ENCODE measurements at regions not wholly inside any gene's neighbourhood (a gene's known extent, or its start where the extent isn't known, plus 50 kb on each side); places are given as distances from the start of the nearest gene placed in this dataset.

- no peak for TF ChIP-seq CTCF (IDR thresholded peaks at IDR 0.05; ENCODE audit: low read length, missing control alignments)
- H3K4me3 ChIP-seq (replicated peaks; ENCODE audit: low read depth, low read length): no peak overlapping the region
- no peak for DNase-seq (ENCODE audit: low read depth)
Measured at GRCh38 chr1:39134768-39135333, 69.6 kb upstream of the MACF1 start.

- DNase-seq (ENCODE audit: low read depth): no peak
- peak; percentile 2 for TF ChIP-seq CTCF (IDR thresholded peaks at IDR 0.05; ENCODE audit: low read length, missing control alignments)
Measured at GRCh38 chr1:39136638-39137037, 67.9 kb upstream of the MACF1 start.

GRCh38 chr1:39139723-39140360 is 64.7 kb upstream of the MACF1 start:
- H3K4me3 ChIP-seq (replicated peaks; ENCODE audit: low read depth, low read length): no peak overlapping the region
- TF ChIP-seq CTCF (IDR thresholded peaks at IDR 0.05; ENCODE audit: low read length, missing control alignments): no peak
- no peak for DNase-seq (ENCODE audit: low read depth)

More at GRCh38 chr1:39136638-39137037, 67.9 kb upstream of the MACF1 start:
- H3K4me3 ChIP-seq (replicated peaks; ENCODE audit: low read depth, low read length): no peak overlapping the region

- no peak for TF ChIP-seq CTCF (IDR thresholded peaks at IDR 0.05; ENCODE audit: low read length, missing control alignments)
- no peak overlapping the region for H3K4me3 ChIP-seq (replicated peaks; ENCODE audit: low read depth, low read length)
- DNase-seq (ENCODE audit: low read depth): peak; percentile 85
Measured at GRCh38 chr1:39141925-39142324, 62.6 kb upstream of the MACF1 start.

- TF ChIP-seq CTCF (IDR thresholded peaks at IDR 0.05; ENCODE audit: low read length, missing control alignments): no peak
- no peak overlapping the region for H3K4me3 ChIP-seq (replicated peaks; ENCODE audit: low read depth, low read length)
- DNase-seq (ENCODE audit: low read depth): no peak
Measured at GRCh38 chr1:39142401-39143060, 62.0 kb upstream of the MACF1 start.

- no peak for TF ChIP-seq CTCF (IDR thresholded peaks at IDR 0.05; ENCODE audit: low read length, missing control alignments)
- H3K4me3 ChIP-seq (replicated peaks; ENCODE audit: low read depth, low read length): no peak overlapping the region
- DNase-seq (ENCODE audit: low read depth): no peak
Measured at GRCh38 chr1:39144924-39145323, 59.6 kb upstream of the MACF1 start.

Measured in fibroblast of pulmonary artery (primary cell).